Activated B cell treated with CpG ODN at 0.5 μM for 24 hours (primary cell): ENCODE measurements at regions not wholly inside any gene's neighbourhood (a gene's known extent, or its start where the extent isn't known, plus 50 kb on each side); places are given as distances from the start of the nearest gene placed in this dataset.

Source experiments
- ATAC-seq: fragments of 200-7000 bp; cut with Tn5 transposase; one replicate; pipeline ENCODE4 v1.10.0; 2021; ENCODE audit warnings: low read depth, mild to moderate bottlenecking, moderate library complexity
- CTCF ChIA-PET: fragments of 350-600 bp; sonication (Branson Sonifier 250); formaldehyde crosslinking; loops from one replicate; lab custom pipeline; 2021; ENCODE audit warnings: antibody characterized with exemption; lab: Charles Lee
- POLR2A ChIA-PET: fragments of 350-600 bp; sonication (Branson Sonifier 250); formaldehyde crosslinking; loops from one replicate; lab custom pipeline; 2021; ENCODE audit warnings: antibody characterized with exemption; lab: Charles Lee
- DNase-seq: peaks from one replicate; pipeline ENCODE4 v3.0.0; 2022
- H3K27ac Mint-ChIP-seq: one replicate; pipeline ENCODE4 v1.8.0; 2020; ENCODE audit warnings: mixed read lengths
- H3K27me3 Mint-ChIP-seq: one replicate; pipeline ENCODE4 v1.8.0; 2021; ENCODE audit warnings: mixed read lengths
- H3K36me3 Mint-ChIP-seq: one replicate; pipeline ENCODE4 v1.8.0; 2021; ENCODE audit warnings: low read depth, mixed read lengths
- H3K4me1 Mint-ChIP-seq: one replicate; pipeline ENCODE4 v1.8.0; 2021; ENCODE audit warnings: mixed read lengths
- H3K4me3 Mint-ChIP-seq: one replicate; pipeline ENCODE4 v1.8.0; 2020; ENCODE audit warnings: mild to moderate bottlenecking, mixed read lengths
- H3K9me3 Mint-ChIP-seq: one replicate; pipeline ENCODE4 v1.8.0; 2020; ENCODE audit warnings: mixed read lengths
- CTCF ChIP-seq: fragments of 200-600 bp; IDR thresholded peaks from one replicate; pipeline ENCODE4 v1.8.0; 2022; ENCODE audit warnings: antibody characterized with exemption, mild to moderate bottlenecking
- intact Hi-C: fragments of 100-400 bp; cut with micrococcal nuclease; formaldehyde crosslinking; loops from one replicate; pipeline ENCODE4 v1.15.1; 2024

GRCh38 chr1:82995951-82996350 lies 1003.0 kb downstream of the TTLL7 start:
- no peaks in the 10 kb centered on the region for H3K27me3 Mint-ChIP-seq
- H3K9me3 Mint-ChIP-seq = peaks cover 8% of the 10 kb centered on the region
- H3K4me3 Mint-ChIP-seq = no peak overlapping the region
- H3K4me1 Mint-ChIP-seq = no peaks in the 10 kb centered on the region
- ChIA-PET CTCF (no interaction called here), POLR2A (no interaction called here)
- no peak for TF ChIP-seq CTCF
- no peak overlapping the region for H3K27ac Mint-ChIP-seq
- no peaks in the 10 kb centered on the region for H3K36me3 Mint-ChIP-seq
- ATAC-seq (no peak), DNase-seq (no peak)
- intact Hi-C loops = no loop called here

- no peak for TF ChIP-seq CTCF
- no peaks in the 10 kb centered on the region for H3K36me3 Mint-ChIP-seq
- ChIA-PET POLR2A (no interaction called here), CTCF (no interaction called here)
- intact Hi-C loops = no loop called here
- DNase-seq (no peak), ATAC-seq (no peak)
- H3K27me3 Mint-ChIP-seq = no peaks in the 10 kb centered on the region
- H3K27ac Mint-ChIP-seq = no peak overlapping the region
- H3K4me3 Mint-ChIP-seq = no peak overlapping the region
- H3K9me3 Mint-ChIP-seq = peaks cover 8% of the 10 kb centered on the region
- no peaks in the 10 kb centered on the region for H3K4me1 Mint-ChIP-seq
Observed at GRCh38 chr1:82994616-82995263, 1004.2 kb downstream of the TTLL7 start.

DNA sequence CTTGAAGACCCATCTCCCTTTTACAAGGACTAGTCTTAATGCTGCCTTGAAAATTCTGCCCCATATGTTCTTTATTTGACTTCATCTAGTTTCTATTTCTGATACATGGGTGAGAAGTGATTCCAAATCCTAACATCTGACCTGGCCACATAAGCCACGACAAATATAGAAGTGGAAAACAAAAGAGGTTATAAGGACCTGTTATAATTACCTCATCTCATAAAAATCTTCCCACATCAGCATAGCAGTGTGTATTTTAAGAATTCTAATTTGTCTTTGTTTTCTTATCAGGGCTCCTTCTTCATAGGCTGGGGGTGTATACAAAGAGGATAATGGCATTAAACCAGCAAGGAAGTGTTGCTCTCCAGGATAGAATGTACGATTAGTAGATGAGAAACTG lies 1007.4 kb downstream of the TTLL7 start:
- ATAC-seq = no peak
- intact Hi-C loops = no loop called here
- ChIA-PET POLR2A (no interaction called here), CTCF (no interaction called here)
- Mint-ChIP-seq H3K27ac (no peak overlapping the region), H3K4me1 (no peaks in the 10 kb centered on the region), H3K27me3 (no peaks in the 10 kb centered on the region), H3K9me3 (peaks cover 8% of the 10 kb centered on the region), H3K4me3 (no peak overlapping the region), H3K36me3 (no peaks in the 10 kb centered on the region)
- no peak for TF ChIP-seq CTCF
- no peak for DNase-seq

DNA sequence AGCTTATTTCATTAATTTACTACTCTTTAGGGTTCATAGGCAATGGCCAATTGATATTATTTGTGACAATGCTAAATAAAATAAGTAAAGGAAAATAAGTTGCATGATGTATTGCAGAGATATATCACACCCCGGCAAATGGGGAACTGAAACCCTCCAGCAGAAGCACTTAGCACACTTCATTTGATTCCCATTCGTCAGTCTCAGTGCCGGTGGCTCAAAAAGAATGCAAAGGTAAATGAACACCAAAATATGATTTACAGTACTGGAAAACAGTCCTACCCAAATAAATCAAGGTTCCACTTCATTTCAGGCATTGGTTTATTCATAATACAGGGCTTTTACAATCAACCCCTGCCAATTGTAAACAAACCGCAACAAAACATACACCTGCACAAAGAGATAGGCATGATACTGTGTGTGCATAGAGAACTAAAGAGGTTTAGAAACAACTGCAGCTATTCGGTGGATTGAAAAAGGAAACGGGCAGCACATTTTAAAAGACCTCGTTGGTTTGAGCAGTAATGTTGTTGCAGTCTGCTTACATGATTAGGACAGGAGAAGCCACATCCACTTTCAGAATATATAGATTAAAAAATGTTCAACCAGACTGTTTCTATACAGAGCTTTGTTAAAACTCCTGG lies 1019.2 kb downstream of the TTLL7 start:
- no peak for TF ChIP-seq CTCF
- no peaks in the 10 kb centered on the region for H3K36me3 Mint-ChIP-seq

GRCh38 chr1:82978461-82979324 lies 1020.2 kb downstream of the TTLL7 start:
- Mint-ChIP-seq H3K9me3 (no peaks in the 10 kb centered on the region), H3K27me3 (no peaks in the 10 kb centered on the region), H3K4me3 (no peak overlapping the region), H3K27ac (no peak overlapping the region), H3K36me3 (no peaks in the 10 kb centered on the region), H3K4me1 (peaks cover 12% of the 10 kb centered on the region)
- DNase-seq (no peak), ATAC-seq (no peak)
- TF ChIP-seq CTCF = no peak
- CTCF ChIA-PET = interaction anchor here (0.5 kb wide), 1 partner anchor 1469 kb away, joined by 3 read pairs; no protein-coding TSS in a partner anchor
- POLR2A ChIA-PET = no interaction called here
- intact Hi-C loops = no loop called here

More for the DNA sequence above, 1019.2 kb downstream of the TTLL7 start:
- ATAC-seq (peak; percentile 83), DNase-seq (no peak)
- H3K27me3 Mint-ChIP-seq = no peaks in the 10 kb centered on the region
- peaks cover 12% of the 10 kb centered on the region for H3K4me1 Mint-ChIP-seq
- CTCF ChIA-PET = interaction anchor here (0.5 kb wide), 1 partner anchor 1468 kb away, joined by 3 read pairs; no protein-coding TSS in a partner anchor
- intact Hi-C loops = no loop called here
- H3K9me3 Mint-ChIP-seq = no peaks in the 10 kb centered on the region
- H3K27ac Mint-ChIP-seq = no peak overlapping the region
- POLR2A ChIA-PET = no interaction called here
- no peak overlapping the region for H3K4me3 Mint-ChIP-seq
